ENCODE measurements at regions not wholly inside any gene's neighbourhood (a gene's known extent, or its start where the extent isn't known, plus 50 kb on each side); places are given as distances from the start of the nearest gene placed in this dataset.

DNA sequence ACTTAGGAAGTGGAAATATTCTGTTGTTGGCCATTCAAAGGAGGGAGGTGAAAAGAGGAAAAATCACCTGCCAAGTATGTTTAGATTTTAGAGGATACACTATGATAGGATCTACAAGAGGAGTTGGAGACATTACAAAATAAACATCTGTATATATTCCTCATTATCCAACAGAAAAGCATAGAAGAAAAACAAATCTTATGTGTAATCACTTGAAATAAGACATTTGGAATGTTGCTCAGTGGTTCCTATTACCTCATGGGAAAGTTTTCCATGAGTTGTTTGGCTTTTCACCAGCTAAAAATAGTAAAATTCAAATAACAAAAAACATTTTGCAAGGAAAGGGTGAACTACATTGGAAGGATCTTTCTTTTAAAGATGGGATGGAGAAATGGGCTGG, 76.7 kb upstream of the CARMIL1 start:
- TF ChIP-seq ZNF609 (CRISPR knock-in tag; IDR thresholded peaks at IDR 0.05; ENCODE audit: borderline replicate concordance) (no peak), THAP7 (CRISPR knock-in tag; IDR thresholded peaks at IDR 0.05) (no peak), ZBTB43 (CRISPR knock-in tag; conservative IDR thresholded peaks at IDR 0.05) (no peak), CBX5 (CRISPR knock-in tag; IDR thresholded peaks at IDR 0.05; ENCODE audit: borderline replicate concordance) (no peak), CTCF (CRISPR knock-in tag; IDR thresholded peaks at IDR 0.05) (no peak), DPF2 (CRISPR knock-in tag; IDR thresholded peaks at IDR 0.05; ENCODE audit: borderline replicate concordance, low read depth) (no peak)
